Mesothelial cell of epicardium (in vitro differentiated cells): ENCODE measurements at regions not wholly inside any gene's neighbourhood (a gene's known extent, or its start where the extent isn't known, plus 50 kb on each side); places are given as distances from the start of the nearest gene placed in this dataset.

ENCODE experiments used
- DNase-seq, 2 experiments: peaks; one replicate each; pipeline ENCODE4 v3.0.0; 2021; ENCODE audit warnings: low spot score in 2 of 2; ENCODE audit not compliant: unreplicated experiment in 2 of 2
- H3K27ac Mint-ChIP-seq: 2 replicates; pipeline ENCODE4 v1.8.0; 2021; ENCODE audit warnings: mixed read lengths
- H3K27me3 Mint-ChIP-seq: 2 replicates; pipeline ENCODE4 v1.8.0; 2021; ENCODE audit warnings: low read depth, mixed read lengths
- H3K36me3 Mint-ChIP-seq: 2 replicates; pipeline ENCODE4 v1.8.0; 2021; ENCODE audit warnings: mixed read lengths
- H3K4me1 Mint-ChIP-seq: 2 replicates; pipeline ENCODE4 v1.8.0; 2021; ENCODE audit warnings: mixed read lengths
- H3K4me3 Mint-ChIP-seq: 2 replicates; pipeline ENCODE4 v1.8.0; 2021; ENCODE audit warnings: mild to moderate bottlenecking, moderate library complexity, mixed read lengths
- H3K9me3 Mint-ChIP-seq: 2 replicates; pipeline ENCODE4 v1.8.0; 2021; ENCODE audit warnings: mixed read lengths
- CTCF ChIP-seq: fragments of 200-600 bp; sonication (generic); IDR thresholded peaks from one replicate; pipeline ENCODE4 v1.5.0; 2021; ENCODE audit warnings: antibody characterized with exemption; ENCODE audit not compliant: unreplicated experiment

- DNase-seq: no peak
- Mint-ChIP-seq H3K36me3 (no peaks in the 10 kb centered on the region), H3K4me1 (no peaks in the 10 kb centered on the region), H3K9me3 (peaks cover 6% of the 10 kb centered on the region), H3K27ac (no peak overlapping the region), H3K27me3 (peaks cover 12% of the 10 kb centered on the region), H3K4me3 (no peak overlapping the region)
- no peak for TF ChIP-seq CTCF
Measured at GRCh38 chr19:28940751-28941500, 272.0 kb downstream of the UQCRFS1 start.

DNA sequence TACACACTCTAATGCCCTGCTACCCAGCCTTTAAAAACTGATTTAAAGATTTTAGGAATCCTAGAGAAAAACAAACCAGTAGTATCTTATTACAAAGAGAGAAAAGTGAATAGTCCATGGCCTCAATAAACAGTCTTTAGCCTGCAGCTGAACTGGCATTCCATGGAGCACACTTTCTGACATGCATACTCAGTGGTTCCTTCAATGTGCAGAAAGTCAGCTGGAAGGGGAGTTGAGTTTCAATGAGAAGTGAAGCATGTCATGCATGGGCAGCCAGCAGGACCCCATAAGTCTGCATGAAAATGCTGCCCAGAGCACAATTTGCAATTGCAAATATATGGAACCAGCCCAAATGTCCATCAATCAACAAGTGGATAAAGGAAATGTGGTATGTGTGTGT, 273.7 kb downstream of the UQCRFS1 start:
- Mint-ChIP-seq H3K4me1 (no peaks in the 10 kb centered on the region), H3K9me3 (peaks cover 6% of the 10 kb centered on the region), H3K36me3 (no peaks in the 10 kb centered on the region), H3K27me3 (peaks cover 11% of the 10 kb centered on the region), H3K27ac (no peak overlapping the region), H3K4me3 (no peak overlapping the region)
- DNase-seq: no peak
- no peak for TF ChIP-seq CTCF

GRCh38 chr19:28936001-28936400, 276.9 kb downstream of the UQCRFS1 start:
- H3K4me1 Mint-ChIP-seq: no peaks in the 10 kb centered on the region

GRCh38 chr19:28934631-28935030, 278.3 kb downstream of the UQCRFS1 start:
- no peak for DNase-seq

More at GRCh38 chr19:28936001-28936400, 276.9 kb downstream of the UQCRFS1 start:
- Mint-ChIP-seq H3K9me3 (peaks cover 6% of the 10 kb centered on the region), H3K36me3 (no peaks in the 10 kb centered on the region), H3K27ac (no peak overlapping the region), H3K4me3 (no peak overlapping the region), H3K27me3 (peaks cover 11% of the 10 kb centered on the region)
- TF ChIP-seq CTCF: no peak
- DNase-seq: no peak

GRCh38 chr19:28933039-28933438, 279.9 kb downstream of the UQCRFS1 start:
- TF ChIP-seq CTCF: no peak
- H3K27me3 Mint-ChIP-seq: peaks cover 5% of the 10 kb centered on the region
- no peaks in the 10 kb centered on the region for H3K36me3 Mint-ChIP-seq
- no peak overlapping the region for H3K27ac Mint-ChIP-seq
- no peaks in the 10 kb centered on the region for H3K9me3 Mint-ChIP-seq
- DNase-seq: no peak
- no peaks in the 10 kb centered on the region for H3K4me1 Mint-ChIP-seq
- H3K4me3 Mint-ChIP-seq: no peak overlapping the region

More at GRCh38 chr19:28934631-28935030, 278.3 kb downstream of the UQCRFS1 start:
- Mint-ChIP-seq H3K36me3 (no peaks in the 10 kb centered on the region), H3K27me3 (peaks cover 5% of the 10 kb centered on the region), H3K27ac (no peak overlapping the region), H3K4me1 (no peaks in the 10 kb centered on the region), H3K9me3 (peaks cover 6% of the 10 kb centered on the region), H3K4me3 (no peak overlapping the region)
- no peak for TF ChIP-seq CTCF
